GM23338 (cell line): ENCODE measurements at regions not wholly inside any gene's neighbourhood (a gene's known extent, or its start where the extent isn't known, plus 50 kb on each side); places are given as distances from the start of the nearest gene placed in this dataset.

ENCODE experiments used
- CREB1 ChIP-seq: fragments of 250-450 bp; sonication (Bioruptor Pico); IDR thresholded peaks from 2 replicates; pipeline ENCODE4 v1.5.0; 2020; ENCODE audit warnings: low read depth, mild to moderate bottlenecking, moderate library complexity
- EZH2 ChIP-seq: fragments of 200-600 bp; sonication (generic); IDR thresholded peaks from one replicate; pipeline ENCODE4 v1.8.0; 2017; ENCODE audit warnings: antibody characterized with exemption, mild to moderate bottlenecking, low read depth; ENCODE audit not compliant: unreplicated experiment
- EZH2phosphoT487 ChIP-seq: fragments of 200-600 bp; sonication (generic); IDR thresholded peaks from one replicate; pipeline ENCODE4 v1.8.1; 2018; ENCODE audit warnings: antibody characterized with exemption; ENCODE audit not compliant: unreplicated experiment
- JUNB ChIP-seq: IDR thresholded peaks from one replicate; pipeline ENCODE4 v1.6.1; 2016; ENCODE audit warnings: antibody characterized with exemption; ENCODE audit not compliant: unreplicated experiment
- NANOG ChIP-seq: IDR thresholded peaks from 2 replicates; pipeline ENCODE4 v1.6.1; 2016; ENCODE audit warnings: antibody characterized with exemption, borderline replicate concordance
- POLR2AphosphoS5 ChIP-seq: IDR thresholded peaks from 2 replicates; pipeline ENCODE4 v1.6.1; 2016; ENCODE audit warnings: antibody characterized with exemption, low read depth
- ZNF331 ChIP-seq: fragments of 250-450 bp; sonication (Bioruptor Pico); IDR thresholded peaks from 2 replicates; pipeline ENCODE4 v1.5.0; 2020; ENCODE audit warnings: low read depth, mild to moderate bottlenecking, moderate library complexity
- TF ChIP-seq, protein P1 (sequence below), 2 experiments: fragments of 200-600 bp in 1 of 2; sonication (generic) in 1 of 2; conservative IDR thresholded peaks; 2 replicates each; pipeline versions ENCODE4 v1.5.1 to v1.6.1; 2016 to 2017; ENCODE audit warnings: antibody characterized with exemption in 2 of 2, low read depth in 2 of 2, mild to moderate bottlenecking in 2 of 2, moderate library complexity in 1 of 2
- TF ChIP-seq, protein P2 (sequence below): IDR thresholded peaks from one replicate; pipeline ENCODE4 v1.6.1; 2018; ENCODE audit warnings: antibody characterized with exemption; ENCODE audit not compliant: unreplicated experiment
- TF ChIP-seq, protein P3 (sequence below): fragments of 250-450 bp; sonication (Bioruptor Pico); IDR thresholded peaks from 2 replicates; pipeline ENCODE4 v1.5.0; 2020; ENCODE audit warnings: mild to moderate bottlenecking, moderate library complexity
- TF ChIP-seq, protein P4 (sequence below): IDR thresholded peaks from 2 replicates; pipeline ENCODE4 v1.6.1; 2016; ENCODE audit warnings: antibody characterized with exemption

DNA sequence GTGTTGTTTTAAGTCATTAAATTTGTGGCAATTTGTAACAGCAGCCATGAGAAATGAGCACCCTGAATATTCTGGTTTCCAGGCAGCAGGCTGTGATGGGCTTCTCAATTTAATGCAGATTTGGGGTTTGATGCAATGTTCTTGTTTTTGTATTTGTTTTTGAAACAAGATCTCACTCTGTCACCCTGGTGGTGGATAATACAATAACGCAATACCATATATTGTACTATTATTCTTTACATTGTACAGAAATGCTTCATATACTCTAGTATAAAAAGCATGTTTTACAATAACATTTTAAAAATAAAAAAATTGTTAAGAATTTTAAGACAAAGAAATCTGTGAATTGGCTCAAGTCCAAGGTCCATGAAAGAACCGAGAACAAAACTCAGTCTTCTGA lies 129.1 kb downstream of the USP46 start:
- TF ChIP-seq, protein P1, sequence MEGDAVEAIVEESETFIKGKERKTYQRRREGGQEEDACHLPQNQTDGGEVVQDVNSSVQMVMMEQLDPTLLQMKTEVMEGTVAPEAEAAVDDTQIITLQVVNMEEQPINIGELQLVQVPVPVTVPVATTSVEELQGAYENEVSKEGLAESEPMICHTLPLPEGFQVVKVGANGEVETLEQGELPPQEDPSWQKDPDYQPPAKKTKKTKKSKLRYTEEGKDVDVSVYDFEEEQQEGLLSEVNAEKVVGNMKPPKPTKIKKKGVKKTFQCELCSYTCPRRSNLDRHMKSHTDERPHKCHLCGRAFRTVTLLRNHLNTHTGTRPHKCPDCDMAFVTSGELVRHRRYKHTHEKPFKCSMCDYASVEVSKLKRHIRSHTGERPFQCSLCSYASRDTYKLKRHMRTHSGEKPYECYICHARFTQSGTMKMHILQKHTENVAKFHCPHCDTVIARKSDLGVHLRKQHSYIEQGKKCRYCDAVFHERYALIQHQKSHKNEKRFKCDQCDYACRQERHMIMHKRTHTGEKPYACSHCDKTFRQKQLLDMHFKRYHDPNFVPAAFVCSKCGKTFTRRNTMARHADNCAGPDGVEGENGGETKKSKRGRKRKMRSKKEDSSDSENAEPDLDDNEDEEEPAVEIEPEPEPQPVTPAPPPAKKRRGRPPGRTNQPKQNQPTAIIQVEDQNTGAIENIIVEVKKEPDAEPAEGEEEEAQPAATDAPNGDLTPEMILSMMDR (conservative IDR thresholded peaks at IDR 0.05; ENCODE audit: low read depth in 2 of 2): no peak
- TF ChIP-seq POLR2AphosphoS5 (no peak), CREB1 (CRISPR knock-in tag) (no peak), EZH2phosphoT487 (no peak), EZH2 (no peak), JUNB (no peak), NANOG (no peak), ZNF331 (no peak)
- TF ChIP-seq, protein P2, sequence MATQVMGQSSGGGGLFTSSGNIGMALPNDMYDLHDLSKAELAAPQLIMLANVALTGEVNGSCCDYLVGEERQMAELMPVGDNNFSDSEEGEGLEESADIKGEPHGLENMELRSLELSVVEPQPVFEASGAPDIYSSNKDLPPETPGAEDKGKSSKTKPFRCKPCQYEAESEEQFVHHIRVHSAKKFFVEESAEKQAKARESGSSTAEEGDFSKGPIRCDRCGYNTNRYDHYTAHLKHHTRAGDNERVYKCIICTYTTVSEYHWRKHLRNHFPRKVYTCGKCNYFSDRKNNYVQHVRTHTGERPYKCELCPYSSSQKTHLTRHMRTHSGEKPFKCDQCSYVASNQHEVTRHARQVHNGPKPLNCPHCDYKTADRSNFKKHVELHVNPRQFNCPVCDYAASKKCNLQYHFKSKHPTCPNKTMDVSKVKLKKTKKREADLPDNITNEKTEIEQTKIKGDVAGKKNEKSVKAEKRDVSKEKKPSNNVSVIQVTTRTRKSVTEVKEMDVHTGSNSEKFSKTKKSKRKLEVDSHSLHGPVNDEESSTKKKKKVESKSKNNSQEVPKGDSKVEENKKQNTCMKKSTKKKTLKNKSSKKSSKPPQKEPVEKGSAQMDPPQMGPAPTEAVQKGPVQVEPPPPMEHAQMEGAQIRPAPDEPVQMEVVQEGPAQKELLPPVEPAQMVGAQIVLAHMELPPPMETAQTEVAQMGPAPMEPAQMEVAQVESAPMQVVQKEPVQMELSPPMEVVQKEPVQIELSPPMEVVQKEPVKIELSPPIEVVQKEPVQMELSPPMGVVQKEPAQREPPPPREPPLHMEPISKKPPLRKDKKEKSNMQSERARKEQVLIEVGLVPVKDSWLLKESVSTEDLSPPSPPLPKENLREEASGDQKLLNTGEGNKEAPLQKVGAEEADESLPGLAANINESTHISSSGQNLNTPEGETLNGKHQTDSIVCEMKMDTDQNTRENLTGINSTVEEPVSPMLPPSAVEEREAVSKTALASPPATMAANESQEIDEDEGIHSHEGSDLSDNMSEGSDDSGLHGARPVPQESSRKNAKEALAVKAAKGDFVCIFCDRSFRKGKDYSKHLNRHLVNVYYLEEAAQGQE: no peak
- TF ChIP-seq, protein P3, sequence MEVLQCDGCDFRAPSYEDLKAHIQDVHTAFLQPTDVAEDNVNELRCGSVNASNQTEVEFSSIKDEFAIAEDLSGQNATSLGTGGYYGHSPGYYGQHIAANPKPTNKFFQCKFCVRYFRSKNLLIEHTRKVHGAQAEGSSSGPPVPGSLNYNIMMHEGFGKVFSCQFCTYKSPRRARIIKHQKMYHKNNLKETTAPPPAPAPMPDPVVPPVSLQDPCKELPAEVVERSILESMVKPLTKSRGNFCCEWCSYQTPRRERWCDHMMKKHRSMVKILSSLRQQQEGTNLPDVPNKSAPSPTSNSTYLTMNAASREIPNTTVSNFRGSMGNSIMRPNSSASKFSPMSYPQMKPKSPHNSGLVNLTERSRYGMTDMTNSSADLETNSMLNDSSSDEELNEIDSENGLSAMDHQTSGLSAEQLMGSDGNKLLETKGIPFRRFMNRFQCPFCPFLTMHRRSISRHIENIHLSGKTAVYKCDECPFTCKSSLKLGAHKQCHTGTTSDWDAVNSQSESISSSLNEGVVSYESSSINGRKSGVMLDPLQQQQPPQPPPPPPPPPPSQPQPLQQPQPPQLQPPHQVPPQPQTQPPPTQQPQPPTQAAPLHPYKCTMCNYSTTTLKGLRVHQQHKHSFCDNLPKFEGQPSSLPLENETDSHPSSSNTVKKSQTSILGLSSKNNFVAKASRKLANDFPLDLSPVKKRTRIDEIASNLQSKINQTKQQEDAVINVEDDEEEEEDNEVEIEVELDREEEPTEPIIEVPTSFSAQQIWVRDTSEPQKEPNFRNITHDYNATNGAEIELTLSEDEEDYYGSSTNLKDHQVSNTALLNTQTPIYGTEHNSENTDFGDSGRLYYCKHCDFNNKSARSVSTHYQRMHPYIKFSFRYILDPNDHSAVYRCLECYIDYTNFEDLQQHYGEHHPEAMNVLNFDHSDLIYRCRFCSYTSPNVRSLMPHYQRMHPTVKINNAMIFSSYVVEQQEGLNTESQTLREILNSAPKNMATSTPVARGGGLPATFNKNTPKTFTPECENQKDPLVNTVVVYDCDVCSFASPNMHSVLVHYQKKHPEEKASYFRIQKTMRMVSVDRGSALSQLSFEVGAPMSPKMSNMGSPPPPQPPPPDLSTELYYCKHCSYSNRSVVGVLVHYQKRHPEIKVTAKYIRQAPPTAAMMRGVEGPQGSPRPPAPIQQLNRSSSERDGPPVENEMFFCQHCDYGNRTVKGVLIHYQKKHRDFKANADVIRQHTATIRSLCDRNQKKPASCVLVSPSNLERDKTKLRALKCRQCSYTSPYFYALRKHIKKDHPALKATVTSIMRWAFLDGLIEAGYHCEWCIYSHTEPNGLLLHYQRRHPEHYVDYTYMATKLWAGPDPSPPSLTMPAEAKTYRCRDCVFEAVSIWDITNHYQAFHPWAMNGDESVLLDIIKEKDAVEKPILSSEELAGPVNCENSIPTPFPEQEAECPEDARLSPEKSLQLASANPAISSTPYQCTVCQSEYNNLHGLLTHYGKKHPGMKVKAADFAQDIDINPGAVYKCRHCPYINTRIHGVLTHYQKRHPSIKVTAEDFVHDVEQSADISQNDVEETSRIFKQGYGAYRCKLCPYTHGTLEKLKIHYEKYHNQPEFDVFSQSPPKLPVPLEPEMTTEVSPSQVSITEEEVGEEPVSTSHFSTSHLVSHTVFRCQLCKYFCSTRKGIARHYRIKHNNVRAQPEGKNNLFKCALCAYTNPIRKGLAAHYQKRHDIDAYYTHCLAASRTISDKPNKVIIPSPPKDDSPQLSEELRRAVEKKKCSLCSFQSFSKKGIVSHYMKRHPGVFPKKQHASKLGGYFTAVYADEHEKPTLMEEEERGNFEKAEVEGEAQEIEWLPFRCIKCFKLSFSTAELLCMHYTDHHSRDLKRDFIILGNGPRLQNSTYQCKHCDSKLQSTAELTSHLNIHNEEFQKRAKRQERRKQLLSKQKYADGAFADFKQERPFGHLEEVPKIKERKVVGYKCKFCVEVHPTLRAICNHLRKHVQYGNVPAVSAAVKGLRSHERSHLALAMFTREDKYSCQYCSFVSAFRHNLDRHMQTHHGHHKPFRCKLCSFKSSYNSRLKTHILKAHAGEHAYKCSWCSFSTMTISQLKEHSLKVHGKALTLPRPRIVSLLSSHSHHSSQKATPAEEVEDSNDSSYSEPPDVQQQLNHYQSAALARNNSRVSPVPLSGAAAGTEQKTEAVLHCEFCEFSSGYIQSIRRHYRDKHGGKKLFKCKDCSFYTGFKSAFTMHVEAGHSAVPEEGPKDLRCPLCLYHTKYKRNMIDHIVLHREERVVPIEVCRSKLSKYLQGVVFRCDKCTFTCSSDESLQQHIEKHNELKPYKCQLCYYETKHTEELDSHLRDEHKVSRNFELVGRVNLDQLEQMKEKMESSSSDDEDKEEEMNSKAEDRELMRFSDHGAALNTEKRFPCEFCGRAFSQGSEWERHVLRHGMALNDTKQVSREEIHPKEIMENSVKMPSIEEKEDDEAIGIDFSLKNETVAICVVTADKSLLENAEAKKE: no peak
- TF ChIP-seq, protein P4, sequence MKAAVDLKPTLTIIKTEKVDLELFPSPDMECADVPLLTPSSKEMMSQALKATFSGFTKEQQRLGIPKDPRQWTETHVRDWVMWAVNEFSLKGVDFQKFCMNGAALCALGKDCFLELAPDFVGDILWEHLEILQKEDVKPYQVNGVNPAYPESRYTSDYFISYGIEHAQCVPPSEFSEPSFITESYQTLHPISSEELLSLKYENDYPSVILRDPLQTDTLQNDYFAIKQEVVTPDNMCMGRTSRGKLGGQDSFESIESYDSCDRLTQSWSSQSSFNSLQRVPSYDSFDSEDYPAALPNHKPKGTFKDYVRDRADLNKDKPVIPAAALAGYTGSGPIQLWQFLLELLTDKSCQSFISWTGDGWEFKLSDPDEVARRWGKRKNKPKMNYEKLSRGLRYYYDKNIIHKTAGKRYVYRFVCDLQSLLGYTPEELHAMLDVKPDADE: no peak
